RWPE2 (cell line): ENCODE measurements at regions not wholly inside any gene's neighbourhood (a gene's known extent, or its start where the extent isn't known, plus 50 kb on each side); places are given as distances from the start of the nearest gene placed in this dataset.

Source experiments
- ATAC-seq: fragments of 200-7000 bp; cut with Tn5 transposase; 3 replicates; pipeline ENCODE4 v1.9.1; 2021; ENCODE audit warnings: low read depth
- DNase-seq: peaks from one replicate; pipeline ENCODE4 v3.0.0-alpha.2; 2020; ENCODE audit warnings: low spot score
- H3K27ac ChIP-seq: fragments of 450-650 bp; 2 replicates; pipeline ENCODE4 v1.5.1; 2017; ENCODE audit warnings: mild to moderate bottlenecking; ENCODE audit not compliant: poor library complexity, severe bottlenecking
- H3K27me3 ChIP-seq: fragments of 250-450 bp; sonication (Bioruptor Pico); 2 replicates; pipeline ENCODE4 v1.5.1; 2021; ENCODE audit warnings: mild to moderate bottlenecking, moderate library complexity; ENCODE audit not compliant: insufficient read depth, poor library complexity, severe bottlenecking
- H3K36me3 ChIP-seq: fragments of 250-450 bp; sonication (Bioruptor Pico); 2 replicates; pipeline ENCODE4 v1.5.1; 2020; ENCODE audit warnings: low read depth, mild to moderate bottlenecking, moderate library complexity
- H3K4me1 ChIP-seq: fragments of 250-450 bp; sonication (Bioruptor Pico); 2 replicates; pipeline ENCODE4 v1.5.1; 2021; ENCODE audit warnings: mild to moderate bottlenecking, moderate library complexity; ENCODE audit not compliant: insufficient read depth, poor library complexity, severe bottlenecking
- H3K4me3 ChIP-seq: fragments of 250-450 bp; sonication (Bioruptor Pico); 2 replicates; pipeline ENCODE4 v1.5.1; 2021; ENCODE audit warnings: mild to moderate bottlenecking, moderate library complexity; ENCODE audit not compliant: severe bottlenecking
- H3K9me3 ChIP-seq: fragments of 250-450 bp; sonication (Bioruptor Pico); 2 replicates; pipeline ENCODE4 v1.5.1; 2021; ENCODE audit warnings: mild to moderate bottlenecking, moderate library complexity; ENCODE audit not compliant: severe bottlenecking
- TF ChIP-seq, protein P1 (sequence below): fragments of 450-650 bp; IDR thresholded peaks from one replicate; pipeline ENCODE4 v1.5.1; 2017; ENCODE audit warnings: mild to moderate bottlenecking, moderate library complexity; ENCODE audit not compliant: poor library complexity, severe bottlenecking

DNA sequence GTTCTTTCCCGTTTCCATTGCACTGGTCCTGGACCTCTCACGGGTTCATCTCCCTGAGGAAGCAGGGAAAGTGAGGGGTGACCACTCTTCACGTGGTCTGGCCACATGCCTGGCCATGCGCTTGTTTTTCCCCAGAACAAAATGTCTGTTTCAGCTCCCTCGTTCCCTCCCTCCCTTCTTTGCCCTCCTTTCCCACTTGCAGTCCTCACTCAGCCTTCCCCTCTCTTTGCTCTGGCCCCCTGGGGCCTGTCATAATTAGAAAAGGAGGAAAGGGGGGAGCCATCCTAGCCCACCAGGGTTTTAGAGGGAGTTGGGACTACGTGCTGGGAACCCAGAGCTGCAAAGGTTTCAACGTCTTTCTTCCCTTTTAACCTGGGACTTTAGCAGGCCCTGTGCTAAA is 52.8 kb upstream of the CADM1 start:
- Histone ChIP-seq H3K27me3 (no peaks in the 10 kb centered on the region), H3K27ac (no peak overlapping the region), H3K36me3 (no peaks in the 10 kb centered on the region), H3K4me3 (no peak overlapping the region), H3K4me1 (no peaks in the 10 kb centered on the region), H3K9me3 (no peaks in the 10 kb centered on the region)
- ATAC-seq (no peak), DNase-seq (no peak)
- TF ChIP-seq, protein P1, sequence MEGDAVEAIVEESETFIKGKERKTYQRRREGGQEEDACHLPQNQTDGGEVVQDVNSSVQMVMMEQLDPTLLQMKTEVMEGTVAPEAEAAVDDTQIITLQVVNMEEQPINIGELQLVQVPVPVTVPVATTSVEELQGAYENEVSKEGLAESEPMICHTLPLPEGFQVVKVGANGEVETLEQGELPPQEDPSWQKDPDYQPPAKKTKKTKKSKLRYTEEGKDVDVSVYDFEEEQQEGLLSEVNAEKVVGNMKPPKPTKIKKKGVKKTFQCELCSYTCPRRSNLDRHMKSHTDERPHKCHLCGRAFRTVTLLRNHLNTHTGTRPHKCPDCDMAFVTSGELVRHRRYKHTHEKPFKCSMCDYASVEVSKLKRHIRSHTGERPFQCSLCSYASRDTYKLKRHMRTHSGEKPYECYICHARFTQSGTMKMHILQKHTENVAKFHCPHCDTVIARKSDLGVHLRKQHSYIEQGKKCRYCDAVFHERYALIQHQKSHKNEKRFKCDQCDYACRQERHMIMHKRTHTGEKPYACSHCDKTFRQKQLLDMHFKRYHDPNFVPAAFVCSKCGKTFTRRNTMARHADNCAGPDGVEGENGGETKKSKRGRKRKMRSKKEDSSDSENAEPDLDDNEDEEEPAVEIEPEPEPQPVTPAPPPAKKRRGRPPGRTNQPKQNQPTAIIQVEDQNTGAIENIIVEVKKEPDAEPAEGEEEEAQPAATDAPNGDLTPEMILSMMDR = no peak

DNA sequence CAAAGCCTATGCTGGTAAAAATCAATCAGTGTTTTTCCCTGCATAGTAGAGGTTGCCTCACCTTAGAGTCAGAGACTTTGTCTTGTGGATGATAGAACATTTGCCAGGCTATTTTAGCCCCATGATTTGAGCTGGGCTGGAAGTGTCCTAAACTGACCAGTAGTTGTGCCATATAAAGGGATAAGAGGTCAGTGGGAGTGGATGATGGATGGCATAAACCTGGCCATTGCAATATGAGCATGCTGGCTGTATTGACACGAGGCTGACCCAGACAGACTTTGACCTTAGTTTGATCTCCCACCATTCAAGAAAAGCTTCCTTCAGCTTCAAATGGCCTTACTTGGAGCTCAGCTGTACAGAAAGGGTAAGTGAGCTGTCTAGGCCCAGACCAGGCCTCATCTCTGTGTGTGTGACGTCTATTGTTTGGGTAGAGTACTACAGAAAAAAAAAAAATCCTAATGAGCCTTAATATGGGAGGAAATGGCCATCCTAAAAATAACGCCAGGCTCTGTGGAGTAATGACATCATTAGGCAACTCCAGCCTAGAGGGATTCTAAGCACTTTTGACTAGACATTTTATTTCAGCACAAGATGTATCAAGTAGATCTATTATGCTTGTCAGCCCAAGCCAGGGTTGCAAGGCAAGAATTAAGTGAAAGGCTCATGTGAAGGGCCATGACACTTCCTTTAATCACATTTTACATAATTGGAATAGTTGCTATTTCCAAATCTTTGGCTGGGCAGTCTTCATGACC is 51.3 kb upstream of the CADM1 start:
- no peak for DNase-seq
- Histone ChIP-seq H3K36me3 (no peaks in the 10 kb centered on the region), H3K4me3 (no peak overlapping the region), H3K27ac (no peak overlapping the region), H3K9me3 (no peaks in the 10 kb centered on the region), H3K27me3 (no peaks in the 10 kb centered on the region), H3K4me1 (no peaks in the 10 kb centered on the region)
- ATAC-seq = no peak
- TF ChIP-seq, protein P1 = no peak
